Transverse colon (tissue), 4 donors: ENCODE measurements at regions not wholly inside any gene's neighbourhood (a gene's known extent, or its start where the extent isn't known, plus 50 kb on each side); places are given as distances from the start of the nearest gene placed in this dataset.

Experiments used
- DNase-seq: peaks from one replicate; pipeline ENCODE4 v3.0.0-alpha.2; 2019
- H3K27ac ChIP-seq, 4 donors: fragments of 200-600 bp; sonication (generic); 2 replicates each; pipeline ENCODE4 v1.5.1; 2016 to 2018; ENCODE audit warnings: inconsistent platforms in 4 of 4
- H3K27me3 ChIP-seq: fragments of 200-600 bp; sonication (generic); 2 replicates; pipeline ENCODE4 v1.5.1; 2017; ENCODE audit warnings: inconsistent platforms
- H3K36me3 ChIP-seq, 4 donors: fragments of 200-600 bp; sonication (generic); 2 replicates each; pipeline ENCODE4 v1.5.1; 2017 to 2019; ENCODE audit warnings: inconsistent platforms in 4 of 4
- H3K4me1 ChIP-seq, 4 donors: fragments of 200-600 bp; sonication (generic); 2 replicates each; pipeline ENCODE4 v1.5.1; 2017 to 2020; ENCODE audit warnings: inconsistent platforms in 4 of 4
- H3K4me3 ChIP-seq, 4 donors: fragments of 200-600 bp; sonication (generic); 1 replicate in 1 of 4; 2 replicates in 3 of 4; pipeline versions ENCODE4 v1.5.1 to v1.6.1; 2017 to 2019; ENCODE audit warnings: inconsistent platforms in 4 of 4
- H3K9me3 ChIP-seq, 2 donors: fragments of 200-600 bp; sonication (generic); 2 replicates each; pipeline ENCODE4 v1.5.1; 2017 to 2019; ENCODE audit warnings: inconsistent platforms in 2 of 2
- CTCF ChIP-seq, 5 experiments: fragments of 200-600 bp in 3 of 5; fragments of 450-650 bp in 2 of 5; sonication (generic) in 3 of 5; IDR thresholded peaks; 1 replicate in 2 of 5; 2 replicates in 3 of 5; pipeline ENCODE4 v1.5.1; 2016 to 2017; ENCODE audit warnings: antibody characterized with exemption in 5 of 5, inconsistent platforms in 3 of 5, mild to moderate bottlenecking in 2 of 5, moderate library complexity in 1 of 5
- EP300 ChIP-seq: sonication (generic); formaldehyde crosslinking; IDR thresholded peaks from one replicate; pipeline ENCODE4 v1.6.1; 2017; ENCODE audit warnings: antibody characterized with exemption, low read depth
- POLR2A ChIP-seq: fragments of 450-650 bp; IDR thresholded peaks from one replicate; pipeline ENCODE4 v1.6.1; 2016; ENCODE audit warnings: antibody characterized with exemption, mild to moderate bottlenecking, moderate library complexity
- POLR2AphosphoS5 ChIP-seq, 3 donors: sonication (generic); formaldehyde crosslinking; IDR thresholded peaks; one replicate each; pipeline ENCODE4 v1.6.1; 2016; ENCODE audit warnings: antibody characterized with exemption in 3 of 3
- WGBS, 2 donors: methylation state at CpG; one replicate each; pipeline ENCODE4 v1.1.5; 2018; ENCODE audit warnings: low coverage in 1 of 2; 5-methylcytosine and 5-hydroxymethylcytosine counted together
- in situ Hi-C, 4 donors: fragments of 200-750 bp; cut with MboI; loops; one replicate each; pipeline versions ENCODE4 v1.15.0 to v1.15.1; 2017; ENCODE audit warnings: low sequenced_read_pairs in 3 of 4, low pct_ligation_motif_present in 1 of 4, low pct_unique_long_range_greater_than_20kb in 1 of 4
- intact Hi-C: fragments of 100-400 bp; cut with DNase I; formaldehyde crosslinking; loops from one replicate; pipeline ENCODE4 v1.15.1; 2023; ENCODE audit warnings: low total_unique reads

- no peaks in the 10 kb centered on the region for H3K27me3 ChIP-seq
- in situ Hi-C loops (no loop called here), intact Hi-C loops (no loop called here)
- no peak for TF ChIP-seq EP300
- TF ChIP-seq POLR2A = no peak
- TF ChIP-seq POLR2AphosphoS5 (IDR thresholded peaks at IDR 0.05) = no peak
- TF ChIP-seq CTCF (IDR thresholded peaks at IDR 0.05) = no peak
- H3K27ac ChIP-seq = no peak overlapping the region
- DNase-seq = no peak
- peaks cover 0 to 27% (median 19%) of the 10 kb centered on the region in 4 donors for H3K4me1 ChIP-seq
- no peaks in the 10 kb centered on the region for H3K9me3 ChIP-seq
- WGBS, 2 donors = 95 to 97% methylated on average over 2 to 3 of the region's 3 CpGs
- H3K36me3 ChIP-seq = no peaks in the 10 kb centered on the region
- no peak overlapping the region for H3K4me3 ChIP-seq
These were observed 64.1 kb upstream of the RFLNA start for GRCh38 chr12:124230789-124231188.

- Histone ChIP-seq H3K4me3 (no peak overlapping the region), H3K27me3 (no peaks in the 10 kb centered on the region), H3K9me3 (no peaks in the 10 kb centered on the region), H3K27ac (peak overlapping the region; percentile 53 to 82 (median 68)), H3K36me3 (no peaks in the 10 kb centered on the region), H3K4me1 (peaks cover 0 to 31% (median 23%) of the 10 kb centered on the region in 4 donors)
- in situ Hi-C loops = no loop called here
- WGBS, 2 donors = 57% methylated on average over 17 of the region's 19 CpGs; no CpG with 5 or more reads in 1 of the 2 donors
- intact Hi-C loops = no loop called here
- peak; percentile 76 for DNase-seq
- TF ChIP-seq POLR2AphosphoS5 (IDR thresholded peaks at IDR 0.05) = peak in 1 of 3 donors; percentile 41
- TF ChIP-seq CTCF (IDR thresholded peaks at IDR 0.05) = no peak
These were observed 62.8 kb upstream of the RFLNA start for GRCh38 chr12:124231980-124232653.

GRCh38 chr12:124232654-124232987 lies 62.3 kb upstream of the RFLNA start:
- Histone ChIP-seq H3K27me3 (no peaks in the 10 kb centered on the region), H3K4me3 (no peak overlapping the region), H3K36me3 (no peaks in the 10 kb centered on the region), H3K4me1 (peaks cover 0 to 32% (median 24%) of the 10 kb centered on the region in 4 donors), H3K27ac (peak overlapping the region; percentile 53 to 82 (median 68)), H3K9me3 (no peaks in the 10 kb centered on the region)
- no peak for TF ChIP-seq CTCF (IDR thresholded peaks at IDR 0.05)
- TF ChIP-seq EP300 = no peak
- TF ChIP-seq POLR2A = no peak
- TF ChIP-seq POLR2AphosphoS5 (IDR thresholded peaks at IDR 0.05) = no peak
- intact Hi-C loops (no loop called here), in situ Hi-C loops (no loop called here)
- no peak for DNase-seq
- 33 to 40% methylated on average over 1 to 3 of the region's 3 CpGs for WGBS, 2 donors

DNA sequence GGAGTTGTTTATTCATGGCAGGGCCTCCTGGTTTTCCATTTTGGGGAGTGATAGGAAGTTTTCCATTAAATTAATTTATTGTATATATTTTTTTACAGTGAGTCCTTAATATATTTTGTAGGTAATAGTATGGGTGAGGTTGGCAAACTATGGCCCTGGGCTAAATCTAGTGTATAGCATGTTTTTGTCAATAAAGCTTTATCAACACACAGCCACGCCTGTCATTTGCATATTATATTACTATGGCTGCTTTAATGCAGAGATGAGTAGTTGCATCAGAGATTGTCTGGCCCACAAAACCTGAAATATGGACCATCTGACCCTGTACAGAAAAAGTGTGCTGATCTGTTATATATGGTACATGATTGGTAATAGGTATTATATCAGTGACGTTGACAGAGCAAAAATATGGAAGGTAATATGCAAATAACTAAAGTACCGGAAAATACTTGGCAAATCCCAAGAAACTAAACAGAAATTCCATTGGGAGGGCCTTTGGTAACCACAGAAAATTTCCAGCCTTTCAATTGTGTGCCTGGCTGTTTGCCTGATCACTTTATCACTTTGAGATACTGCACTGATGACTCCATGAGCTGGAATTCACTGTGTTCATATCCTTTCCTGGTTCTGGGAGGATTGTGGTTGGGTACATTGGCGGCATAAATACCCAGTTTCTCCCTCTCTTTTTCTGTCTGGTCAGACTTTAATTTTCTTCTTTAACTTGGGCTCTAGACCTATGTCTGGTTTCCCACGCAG lies 61.7 kb upstream of the RFLNA start:
- Histone ChIP-seq H3K36me3 (no peaks in the 10 kb centered on the region), H3K4me3 (no peak overlapping the region), H3K27me3 (no peaks in the 10 kb centered on the region), H3K27ac (peak overlapping the region in 3 of 4 donors; percentile 53 to 82 (median 67)), H3K9me3 (no peaks in the 10 kb centered on the region), H3K4me1 (peaks cover 0 to 36% (median 26%) of the 10 kb centered on the region in 4 donors)
- WGBS, 2 donors = 71 to 74% methylated on average over 4 to 5 of the region's 5 CpGs
- DNase-seq = no peak
- in situ Hi-C loops (no loop called here), intact Hi-C loops (no loop called here)
- TF ChIP-seq CTCF (IDR thresholded peaks at IDR 0.05) (no peak), POLR2A (no peak), POLR2AphosphoS5 (IDR thresholded peaks at IDR 0.05) (no peak)
